COLO668 (cell line): ENCODE measurements at regions not wholly inside any gene's neighbourhood (a gene's known extent, or its start where the extent isn't known, plus 50 kb on each side); places are given as distances from the start of the nearest gene placed in this dataset.
A peak's percentile ranks its signal among the peaks of the same experiment; 100 is the strongest.

ENCODE experiments used
- DNase-seq: peaks from one replicate; lab custom pipeline; 2025; ENCODE audit not compliant: unreplicated experiment; lab: John Stamatoyannopoulos, UW

- DNase-seq = no peak
Observed at GRCh38 chr3:113136071-113136470, 75.3 kb upstream of the BOC start.

- no peak for DNase-seq
Observed at GRCh38 chr3:113136544-113136943, 74.8 kb upstream of the BOC start.

GRCh38 chr3:113138839-113139743 is 72.3 kb upstream of the BOC start:
- DNase-seq = no peak

GRCh38 chr3:113140876-113141275 is 70.5 kb upstream of the BOC start:
- DNase-seq = no peak

DNA sequence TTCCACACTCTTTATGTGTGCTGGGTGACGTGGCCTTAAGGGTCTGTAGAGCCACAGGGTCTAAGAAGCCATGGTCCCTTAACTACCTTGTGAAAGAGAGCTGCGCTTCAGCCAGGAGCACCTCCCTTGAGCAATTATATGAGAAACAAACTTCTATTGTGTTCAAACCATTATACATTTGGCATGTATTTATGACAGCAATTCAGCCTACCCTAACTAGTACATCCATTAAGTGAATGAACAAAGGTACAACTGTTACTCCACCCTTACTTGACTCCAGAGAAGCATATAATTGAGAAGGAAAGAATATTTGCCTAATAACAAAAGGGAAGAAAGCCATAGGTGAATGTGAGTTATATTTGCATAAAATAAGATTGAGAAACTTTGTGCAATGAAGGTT is 69.8 kb upstream of the BOC start:
- no peak for DNase-seq

DNA sequence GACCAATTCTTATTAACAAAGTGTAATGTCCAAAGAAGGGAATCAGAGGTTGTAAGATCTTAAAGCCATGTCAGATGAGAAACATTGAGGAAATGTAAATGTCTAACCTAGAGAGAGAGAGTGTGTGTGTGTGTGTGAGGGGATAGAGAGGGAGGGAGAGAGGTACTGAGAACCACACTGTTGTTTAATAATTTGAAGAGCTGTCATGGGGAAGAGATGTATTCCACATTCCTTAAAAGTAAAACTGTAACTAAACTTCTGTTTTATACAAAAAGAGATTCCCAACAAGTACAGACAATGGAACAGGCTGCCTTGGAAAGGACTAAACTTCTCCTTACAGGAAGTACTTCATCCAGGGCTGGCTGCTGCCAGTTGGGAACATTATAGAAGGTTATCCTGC is 68.9 kb upstream of the BOC start:
- DNase-seq = no peak

- DNase-seq = no peak
Observed at GRCh38 chr3:113143353-113143752, 68.0 kb upstream of the BOC start.

DNA sequence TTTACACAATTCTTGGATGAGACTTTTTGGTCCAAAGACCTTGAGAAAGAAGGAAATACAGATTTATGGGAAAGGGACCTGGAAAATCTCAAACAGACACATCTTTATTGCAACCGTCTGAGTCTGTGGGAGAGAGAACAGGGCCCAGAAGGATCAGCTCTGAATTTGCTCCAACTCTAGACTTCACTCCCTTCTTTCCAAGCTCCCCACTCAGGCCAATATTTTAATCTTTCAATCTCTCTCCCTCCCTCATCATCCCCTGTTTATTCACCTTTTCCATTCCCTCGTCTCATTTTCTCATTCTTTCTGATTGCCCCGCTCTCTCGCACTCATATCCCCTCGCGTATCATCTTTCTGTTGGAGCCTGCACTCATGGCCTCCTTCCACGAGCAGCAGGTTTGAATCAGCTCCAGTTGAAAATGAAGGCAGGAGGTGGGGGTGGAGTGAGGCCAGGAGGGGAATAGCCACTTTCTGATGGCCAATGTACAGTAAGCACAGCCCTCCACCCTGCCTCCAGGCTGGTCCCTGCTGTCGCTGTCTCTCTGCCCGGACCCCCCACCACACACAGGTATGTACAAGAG is 63.6 kb upstream of the BOC start:
- DNase-seq = no peak

DNA sequence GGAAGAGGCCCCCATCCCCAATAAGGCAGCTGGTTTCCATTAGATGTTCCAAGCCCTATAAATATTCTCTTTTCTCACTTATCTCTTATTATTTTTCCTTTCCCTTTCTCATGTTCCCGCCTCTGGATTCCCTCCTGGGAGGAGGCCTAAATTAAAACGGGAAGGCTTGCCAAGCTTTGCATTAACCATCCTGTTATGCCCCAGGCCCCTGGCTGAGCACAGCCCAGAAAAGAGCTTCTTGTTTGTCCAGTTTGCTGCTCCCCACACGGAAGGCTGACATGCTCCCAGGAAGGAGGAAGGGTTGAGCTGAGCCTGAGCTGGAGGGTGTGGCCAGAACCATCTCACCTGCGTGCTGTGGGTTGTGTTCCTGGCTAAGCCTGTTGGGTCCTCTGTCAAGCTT is 63.1 kb upstream of the BOC start:
- DNase-seq = peak; percentile 44

- DNase-seq = no peak
Observed at GRCh38 chr3:113150250-113150649, 61.1 kb upstream of the BOC start.

- peak; percentile 50 for DNase-seq
Observed at GRCh38 chr3:113151461-113152031, 59.8 kb upstream of the BOC start.

DNA sequence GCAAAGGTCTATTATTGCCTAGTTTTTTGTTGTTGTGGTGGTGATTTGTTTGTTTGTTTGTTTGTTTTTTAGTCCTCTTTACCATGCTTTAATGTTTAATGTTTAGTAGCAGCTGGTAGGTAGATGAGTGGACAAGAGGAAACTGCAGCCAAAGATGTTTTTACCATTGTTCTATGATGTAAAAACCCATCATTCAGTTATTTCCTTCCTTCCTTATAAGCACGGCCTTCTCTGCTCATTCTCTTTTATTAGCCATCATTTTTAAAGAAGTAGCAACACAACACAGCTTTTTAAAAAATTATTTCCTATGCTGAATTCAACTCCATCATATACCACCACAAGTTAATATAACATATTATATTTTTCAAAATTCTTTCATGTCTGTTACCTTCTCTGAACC is 58.5 kb upstream of the BOC start:
- no peak for DNase-seq

- DNase-seq = no peak
Observed at GRCh38 chr3:113153499-113154107, 57.8 kb upstream of the BOC start.

- DNase-seq = no peak
Observed at GRCh38 chr3:113156816-113157333, 54.5 kb upstream of the BOC start.

- DNase-seq = no peak
Observed at GRCh38 chr3:113157408-113158030, 53.8 kb upstream of the BOC start.

- DNase-seq = no peak
Observed at GRCh38 chr3:113158171-113158570, 53.2 kb upstream of the BOC start.
